ENCODE measurements at regions not wholly inside any gene's neighbourhood (a gene's known extent, or its start where the extent isn't known, plus 50 kb on each side); places are given as distances from the start of the nearest gene placed in this dataset.

GRCh38 chr15:45777781-45778180 is 143.0 kb downstream of the SQOR start:
- in situ Hi-C loops (cut with MboI): no loop called here
- H3K27ac ChIP-seq (ENCODE audit: control insufficient read depth, insufficient read depth): no peak overlapping the region
- no peak overlapping the region for H2AFZ ChIP-seq (ENCODE audit: control insufficient read depth, low read depth, low read length)
- SMC1A ChIA-PET (ENCODE audit: uncharacterized antibody, unreplicated experiment): interaction anchor here (1.2 kb wide), 1 partner anchor 17 kb away, joined by 4 read pairs; no protein-coding TSS in a partner anchor
- POLR2A ChIA-PET: no interaction called here
- no peaks in the 10 kb centered on the region for H3K27me3 ChIP-seq (replicated peaks in 1 of 2; ENCODE audit: control insufficient read depth in 2 of 2, insufficient read depth in 2 of 2, low read length in 1 of 2)
- no peaks in the 10 kb centered on the region for H3K4me1 ChIP-seq (ENCODE audit: control insufficient read depth, insufficient read depth, low read length)
- H3K4me3 ChIP-seq: no peak overlapping the region
- ATAC-seq (no peak), FAIRE-seq (no peak), DNase-seq (ENCODE audit: low read depth, low spot score) (no peak)
- H3K9ac ChIP-seq (ENCODE audit: control insufficient read depth, insufficient read depth, low read length): no peak overlapping the region
- H4K20me1 ChIP-seq (ENCODE audit: control insufficient read depth, insufficient read depth): no peaks in the 10 kb centered on the region
- WGBS (ENCODE audit: insufficient coverage, insufficient replicate concordance, low lambda C conversion rate, missing lambda C conversion rate): 10% methylated on average over 4 of the region's 4 CpGs
- RAD21 ChIA-PET (ENCODE audit: unreplicated experiment): no interaction called here
- H3K4me2 ChIP-seq (ENCODE audit: control insufficient read depth, insufficient read depth): no peak overlapping the region
- CTCF ChIA-PET: interaction anchor here (1.2 kb wide), 1 partner anchor 12 kb away, joined by 6 read pairs; no protein-coding TSS in a partner anchor
- H3K79me2 ChIP-seq (ENCODE audit: control insufficient read depth, insufficient read depth, low read length): no peaks in the 10 kb centered on the region
- no peaks in the 10 kb centered on the region for H3K9me3 ChIP-seq (replicated peaks; ENCODE audit: control insufficient read depth, insufficient read depth, low read length)
- no peaks in the 10 kb centered on the region for H3K36me3 ChIP-seq (ENCODE audit: control insufficient read depth in 2 of 2, insufficient read depth in 2 of 2, low read length in 1 of 2)
- intact Hi-C loops (cut with micrococcal nuclease; ENCODE audit: unreplicated experiment): no loop called here
- BruUV-seq (replicated peaks): no TSS peak
- no peak for TF ChIP-seq MTA2 (IDR thresholded peaks at IDR 0.05; ENCODE audit: low read depth)
- no peak for TF ChIP-seq WRNIP1 (IDR thresholded peaks at IDR 0.05; ENCODE audit: borderline replicate concordance, low read depth, low read length)
- no peak for TF ChIP-seq POLR2AphosphoS5 (IDR thresholded peaks at IDR 0.05; ENCODE audit: low read length)
- TF ChIP-seq, protein P1, sequence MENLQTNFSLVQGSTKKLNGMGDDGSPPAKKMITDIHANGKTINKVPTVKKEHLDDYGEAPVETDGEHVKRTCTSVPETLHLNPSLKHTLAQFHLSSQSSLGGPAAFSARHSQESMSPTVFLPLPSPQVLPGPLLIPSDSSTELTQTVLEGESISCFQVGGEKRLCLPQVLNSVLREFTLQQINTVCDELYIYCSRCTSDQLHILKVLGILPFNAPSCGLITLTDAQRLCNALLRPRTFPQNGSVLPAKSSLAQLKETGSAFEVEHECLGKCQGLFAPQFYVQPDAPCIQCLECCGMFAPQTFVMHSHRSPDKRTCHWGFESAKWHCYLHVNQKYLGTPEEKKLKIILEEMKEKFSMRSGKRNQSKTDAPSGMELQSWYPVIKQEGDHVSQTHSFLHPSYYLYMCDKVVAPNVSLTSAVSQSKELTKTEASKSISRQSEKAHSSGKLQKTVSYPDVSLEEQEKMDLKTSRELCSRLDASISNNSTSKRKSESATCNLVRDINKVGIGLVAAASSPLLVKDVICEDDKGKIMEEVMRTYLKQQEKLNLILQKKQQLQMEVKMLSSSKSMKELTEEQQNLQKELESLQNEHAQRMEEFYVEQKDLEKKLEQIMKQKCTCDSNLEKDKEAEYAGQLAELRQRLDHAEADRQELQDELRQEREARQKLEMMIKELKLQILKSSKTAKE (IDR thresholded peaks at IDR 0.05; ENCODE audit: low read depth, poor library complexity, severe bottlenecking): no peak
- no peak for TF ChIP-seq RBBP5 (conservative IDR thresholded peaks at IDR 0.05)
- TF ChIP-seq PML (IDR thresholded peaks at IDR 0.05; ENCODE audit: low read length): no peak
- TF ChIP-seq, protein P2, sequence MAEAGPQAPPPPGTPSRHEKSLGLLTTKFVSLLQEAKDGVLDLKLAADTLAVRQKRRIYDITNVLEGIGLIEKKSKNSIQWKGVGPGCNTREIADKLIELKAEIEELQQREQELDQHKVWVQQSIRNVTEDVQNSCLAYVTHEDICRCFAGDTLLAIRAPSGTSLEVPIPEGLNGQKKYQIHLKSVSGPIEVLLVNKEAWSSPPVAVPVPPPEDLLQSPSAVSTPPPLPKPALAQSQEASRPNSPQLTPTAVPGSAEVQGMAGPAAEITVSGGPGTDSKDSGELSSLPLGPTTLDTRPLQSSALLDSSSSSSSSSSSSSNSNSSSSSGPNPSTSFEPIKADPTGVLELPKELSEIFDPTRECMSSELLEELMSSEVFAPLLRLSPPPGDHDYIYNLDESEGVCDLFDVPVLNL (IDR thresholded peaks at IDR 0.05; ENCODE audit: low read depth, low read length): no peak
- no peak for TF ChIP-seq ZNF24 (IDR thresholded peaks at IDR 0.05)
- no peak for TF ChIP-seq MYC (IDR thresholded peaks at IDR 0.05; ENCODE audit: insufficient read depth, insufficient read length, insufficient replicate concordance, low read length, severe bottlenecking)
- no peak for TF ChIP-seq PRDM15 (CRISPR knock-in tag; IDR thresholded peaks at IDR 0.05)
- TF ChIP-seq, protein P3, sequence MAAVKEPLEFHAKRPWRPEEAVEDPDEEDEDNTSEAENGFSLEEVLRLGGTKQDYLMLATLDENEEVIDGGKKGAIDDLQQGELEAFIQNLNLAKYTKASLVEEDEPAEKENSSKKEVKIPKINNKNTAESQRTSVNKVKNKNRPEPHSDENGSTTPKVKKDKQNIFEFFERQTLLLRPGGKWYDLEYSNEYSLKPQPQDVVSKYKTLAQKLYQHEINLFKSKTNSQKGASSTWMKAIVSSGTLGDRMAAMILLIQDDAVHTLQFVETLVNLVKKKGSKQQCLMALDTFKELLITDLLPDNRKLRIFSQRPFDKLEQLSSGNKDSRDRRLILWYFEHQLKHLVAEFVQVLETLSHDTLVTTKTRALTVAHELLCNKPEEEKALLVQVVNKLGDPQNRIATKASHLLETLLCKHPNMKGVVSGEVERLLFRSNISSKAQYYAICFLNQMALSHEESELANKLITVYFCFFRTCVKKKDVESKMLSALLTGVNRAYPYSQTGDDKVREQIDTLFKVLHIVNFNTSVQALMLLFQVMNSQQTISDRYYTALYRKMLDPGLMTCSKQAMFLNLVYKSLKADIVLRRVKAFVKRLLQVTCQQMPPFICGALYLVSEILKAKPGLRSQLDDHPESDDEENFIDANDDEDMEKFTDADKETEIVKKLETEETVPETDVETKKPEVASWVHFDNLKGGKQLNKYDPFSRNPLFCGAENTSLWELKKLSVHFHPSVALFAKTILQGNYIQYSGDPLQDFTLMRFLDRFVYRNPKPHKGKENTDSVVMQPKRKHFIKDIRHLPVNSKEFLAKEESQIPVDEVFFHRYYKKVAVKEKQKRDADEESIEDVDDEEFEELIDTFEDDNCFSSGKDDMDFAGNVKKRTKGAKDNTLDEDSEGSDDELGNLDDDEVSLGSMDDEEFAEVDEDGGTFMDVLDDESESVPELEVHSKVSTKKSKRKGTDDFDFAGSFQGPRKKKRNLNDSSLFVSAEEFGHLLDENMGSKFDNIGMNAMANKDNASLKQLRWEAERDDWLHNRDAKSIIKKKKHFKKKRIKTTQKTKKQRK (IDR thresholded peaks at IDR 0.05; ENCODE audit: low read depth, low read length): no peak
- TF ChIP-seq SP1 (IDR thresholded peaks at IDR 0.05; ENCODE audit: low read depth, low read length): no peak
- no peak for TF ChIP-seq NFYB (IDR thresholded peaks at IDR 0.05; ENCODE audit: insufficient read depth, low read depth, low read length)
- no peak for TF ChIP-seq JUND (IDR thresholded peaks at IDR 0.05; ENCODE audit: low read depth, low read length)
- no peak for TF ChIP-seq MYB (IDR thresholded peaks at IDR 0.05; ENCODE audit: borderline replicate concordance, low read depth, low read length)

Measured in GM12878 (cell line).